Thoracic aorta (tissue), 2 donors: ENCODE measurements at regions not wholly inside any gene's neighbourhood (a gene's known extent, or its start where the extent isn't known, plus 50 kb on each side); places are given as distances from the start of the nearest gene placed in this dataset.

ENCODE experiments used
- ATAC-seq: fragments of 150-250 bp; one replicate; pipeline ENCODE4 v1.8.0; 2017; ENCODE audit warnings: low read depth; ENCODE audit not compliant: insufficient number of reproducible peaks, low FRiP score
- DNase-seq: peaks from one replicate; pipeline ENCODE4 v3.0.0-alpha.2; 2020; ENCODE audit warnings: low spot score
- H3K27ac ChIP-seq, 2 donors: fragments of 200-600 bp; sonication (generic); 1 replicate in 1 of 2; 2 replicates in 1 of 2; pipeline ENCODE4 v1.5.1; 2016; ENCODE audit warnings: mild to moderate bottlenecking in 2 of 2, moderate library complexity in 2 of 2
- H3K27me3 ChIP-seq: fragments of 200-600 bp; sonication (generic); replicated peaks from 2 replicates; pipeline ENCODE4 v1.6.0; 2016; ENCODE audit warnings: mild to moderate bottlenecking; ENCODE audit not compliant: insufficient read depth
- H3K36me3 ChIP-seq: fragments of 200-600 bp; sonication (generic); one replicate; pipeline ENCODE4 v1.5.1; 2016
- H3K4me1 ChIP-seq, 2 donors: fragments of 200-600 bp; sonication (generic); 1 replicate in 1 of 2; 2 replicates in 1 of 2; pipeline versions ENCODE4 v1.5.1 to v1.6.0; 2016; ENCODE audit warnings: low read depth in 2 of 2, mild to moderate bottlenecking in 1 of 2; ENCODE audit not compliant: control insufficient read depth in 1 of 2
- H3K4me3 ChIP-seq: fragments of 200-600 bp; sonication (generic); 2 replicates; pipeline ENCODE4 v1.5.1; 2016; ENCODE audit warnings: mild to moderate bottlenecking
- H3K9me3 ChIP-seq: fragments of 200-600 bp; sonication (generic); 2 replicates; pipeline ENCODE4 v1.5.1; 2016
- TF ChIP-seq, protein P1 (sequence below): fragments of 200-600 bp; sonication (generic); IDR thresholded peaks from one replicate; pipeline ENCODE4 v1.5.1; 2019; ENCODE audit warnings: antibody characterized with exemption

DNA sequence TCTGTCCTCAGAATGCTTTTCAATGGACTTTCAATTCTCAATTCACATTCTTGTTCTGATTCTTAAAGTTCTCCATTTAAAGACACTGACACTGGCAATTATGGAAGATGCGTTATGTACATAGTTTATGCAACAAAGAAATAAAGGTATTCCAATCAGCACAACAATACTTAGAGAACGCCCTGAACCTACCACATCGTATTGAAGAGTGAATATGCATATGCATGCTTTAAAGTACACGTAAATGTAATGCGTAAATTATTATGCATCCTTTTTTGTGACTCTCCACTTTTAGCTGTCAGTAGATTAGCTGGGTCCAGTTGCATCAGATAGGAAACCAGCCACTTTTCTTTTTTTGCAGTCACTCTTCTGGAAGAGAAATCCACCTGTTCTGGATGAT, 83.5 kb downstream of the RBM43 start:
- H3K27me3 ChIP-seq = no peaks in the 10 kb centered on the region
- no peaks in the 10 kb centered on the region for H3K36me3 ChIP-seq
- DNase-seq = no peak
- H3K9me3 ChIP-seq = no peaks in the 10 kb centered on the region
- no peak overlapping the region for H3K4me3 ChIP-seq
- H3K4me1 ChIP-seq = no peaks in the 10 kb centered on the region
- no peak for ATAC-seq
- H3K27ac ChIP-seq = no peak overlapping the region
- TF ChIP-seq, protein P1, sequence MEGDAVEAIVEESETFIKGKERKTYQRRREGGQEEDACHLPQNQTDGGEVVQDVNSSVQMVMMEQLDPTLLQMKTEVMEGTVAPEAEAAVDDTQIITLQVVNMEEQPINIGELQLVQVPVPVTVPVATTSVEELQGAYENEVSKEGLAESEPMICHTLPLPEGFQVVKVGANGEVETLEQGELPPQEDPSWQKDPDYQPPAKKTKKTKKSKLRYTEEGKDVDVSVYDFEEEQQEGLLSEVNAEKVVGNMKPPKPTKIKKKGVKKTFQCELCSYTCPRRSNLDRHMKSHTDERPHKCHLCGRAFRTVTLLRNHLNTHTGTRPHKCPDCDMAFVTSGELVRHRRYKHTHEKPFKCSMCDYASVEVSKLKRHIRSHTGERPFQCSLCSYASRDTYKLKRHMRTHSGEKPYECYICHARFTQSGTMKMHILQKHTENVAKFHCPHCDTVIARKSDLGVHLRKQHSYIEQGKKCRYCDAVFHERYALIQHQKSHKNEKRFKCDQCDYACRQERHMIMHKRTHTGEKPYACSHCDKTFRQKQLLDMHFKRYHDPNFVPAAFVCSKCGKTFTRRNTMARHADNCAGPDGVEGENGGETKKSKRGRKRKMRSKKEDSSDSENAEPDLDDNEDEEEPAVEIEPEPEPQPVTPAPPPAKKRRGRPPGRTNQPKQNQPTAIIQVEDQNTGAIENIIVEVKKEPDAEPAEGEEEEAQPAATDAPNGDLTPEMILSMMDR = no peak

DNA sequence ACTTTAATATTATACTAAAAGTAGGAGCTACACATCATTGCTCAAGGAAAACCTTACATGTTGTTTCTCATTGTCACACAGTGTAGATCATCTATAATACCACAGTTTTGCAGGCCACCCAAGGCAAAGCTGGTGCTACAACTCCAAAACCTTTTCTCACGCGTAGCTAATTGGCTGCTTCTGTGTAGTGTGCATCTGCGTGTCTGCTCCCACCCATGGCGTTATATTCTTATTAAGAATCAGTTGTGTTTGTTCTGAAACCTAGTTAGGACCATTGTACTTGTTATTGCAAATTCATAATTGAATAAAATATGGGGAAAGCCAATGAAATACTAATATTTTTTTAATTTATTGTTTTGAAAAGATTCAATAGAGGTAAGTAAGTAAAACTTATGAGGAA, 83.9 kb downstream of the RBM43 start:
- ATAC-seq (no peak), DNase-seq (no peak)
- no peak overlapping the region for H3K4me3 ChIP-seq
- H3K4me1 ChIP-seq = no peaks in the 10 kb centered on the region
- H3K27ac ChIP-seq = no peak overlapping the region
- H3K36me3 ChIP-seq = no peaks in the 10 kb centered on the region
- TF ChIP-seq, protein P1 = no peak
- no peaks in the 10 kb centered on the region for H3K9me3 ChIP-seq
- H3K27me3 ChIP-seq = no peaks in the 10 kb centered on the region

DNA sequence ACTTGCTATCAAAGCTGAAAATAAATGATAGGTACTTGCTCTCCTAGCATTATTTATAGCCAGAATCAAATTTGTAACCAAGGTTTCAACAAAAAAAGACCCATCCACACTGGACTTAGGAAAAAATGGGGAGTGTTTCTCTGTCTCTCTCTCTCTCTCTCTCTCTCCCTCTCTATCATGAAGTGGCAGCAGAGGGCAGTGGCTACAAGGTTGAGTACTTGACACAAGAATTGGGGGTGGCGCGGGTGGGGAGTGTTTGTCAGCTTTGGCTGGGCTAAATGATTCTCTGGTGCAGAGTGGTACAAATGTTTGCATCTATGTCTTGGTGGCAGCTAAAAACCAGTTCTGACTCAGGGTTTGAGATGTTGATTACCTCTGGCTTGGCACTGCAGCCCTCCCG, 85.0 kb downstream of the RBM43 start:
- no peaks in the 10 kb centered on the region for H3K36me3 ChIP-seq
- TF ChIP-seq, protein P1 = no peak
- H3K27ac ChIP-seq = no peak overlapping the region
- no peak for ATAC-seq
- no peaks in the 10 kb centered on the region for H3K27me3 ChIP-seq
- H3K4me3 ChIP-seq = no peak overlapping the region
- H3K9me3 ChIP-seq = no peaks in the 10 kb centered on the region
- DNase-seq = no peak
- H3K4me1 ChIP-seq = no peaks in the 10 kb centered on the region

DNA sequence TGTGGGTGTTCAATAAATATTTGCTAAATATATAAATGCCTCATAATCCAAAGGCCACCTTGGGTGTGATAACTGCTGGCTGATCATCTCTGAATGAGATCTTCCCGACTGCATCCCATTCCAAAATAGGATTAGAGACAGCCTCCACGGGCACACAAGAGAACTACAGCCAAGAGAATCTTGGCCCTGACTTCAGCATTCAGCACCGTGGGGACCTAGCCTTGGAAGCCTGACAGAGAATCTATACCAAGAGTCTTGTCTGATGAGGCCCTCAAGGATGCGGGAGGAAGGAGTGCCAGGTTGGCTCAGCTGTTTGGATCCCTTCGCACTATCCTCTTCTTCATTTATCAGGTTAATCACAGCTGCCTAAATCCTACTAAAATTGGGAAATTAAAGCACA, 85.8 kb downstream of the RBM43 start:
- DNase-seq (no peak), ATAC-seq (no peak)
- H3K4me3 ChIP-seq = no peak overlapping the region
- no peaks in the 10 kb centered on the region for H3K36me3 ChIP-seq
- TF ChIP-seq, protein P1 = no peak
- H3K27me3 ChIP-seq = no peaks in the 10 kb centered on the region
- H3K4me1 ChIP-seq = no peaks in the 10 kb centered on the region
- H3K9me3 ChIP-seq = no peaks in the 10 kb centered on the region
- no peak overlapping the region for H3K27ac ChIP-seq

DNA sequence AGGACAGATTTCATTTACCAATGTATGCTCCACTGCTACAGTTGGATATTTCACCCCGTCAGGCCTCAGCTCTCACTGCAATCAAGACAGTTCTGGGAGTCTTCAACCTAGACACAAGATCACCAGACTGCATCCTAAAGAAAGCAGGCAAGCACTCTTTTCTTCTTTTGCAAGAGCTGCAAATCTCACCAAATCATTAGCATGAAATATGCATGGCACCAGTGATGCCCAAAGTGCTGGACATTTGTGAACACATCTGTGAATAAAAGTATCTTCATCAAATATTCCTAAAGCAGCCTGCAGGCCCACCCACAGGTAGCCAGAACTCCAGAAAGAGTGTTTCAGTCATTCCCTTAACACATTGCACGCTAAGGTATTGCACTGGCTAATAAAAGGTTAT, 87.5 kb downstream of the RBM43 start:
- Histone ChIP-seq H3K27ac (no peak overlapping the region), H3K4me1 (no peaks in the 10 kb centered on the region), H3K36me3 (no peaks in the 10 kb centered on the region), H3K27me3 (no peaks in the 10 kb centered on the region), H3K4me3 (no peak overlapping the region), H3K9me3 (no peaks in the 10 kb centered on the region)
- ATAC-seq = no peak
- TF ChIP-seq, protein P1 = no peak
- no peak for DNase-seq
